HT1080 (cell line): ENCODE measurements at regions not wholly inside any gene's neighbourhood (a gene's known extent, or its start where the extent isn't known, plus 50 kb on each side); places are given as distances from the start of the nearest gene placed in this dataset.

ENCODE experiments used
- DNase-seq: peaks from one replicate; pipeline ENCODE4 v3.0.0-alpha.2; 2015; ENCODE audit warnings: low read depth

DNA sequence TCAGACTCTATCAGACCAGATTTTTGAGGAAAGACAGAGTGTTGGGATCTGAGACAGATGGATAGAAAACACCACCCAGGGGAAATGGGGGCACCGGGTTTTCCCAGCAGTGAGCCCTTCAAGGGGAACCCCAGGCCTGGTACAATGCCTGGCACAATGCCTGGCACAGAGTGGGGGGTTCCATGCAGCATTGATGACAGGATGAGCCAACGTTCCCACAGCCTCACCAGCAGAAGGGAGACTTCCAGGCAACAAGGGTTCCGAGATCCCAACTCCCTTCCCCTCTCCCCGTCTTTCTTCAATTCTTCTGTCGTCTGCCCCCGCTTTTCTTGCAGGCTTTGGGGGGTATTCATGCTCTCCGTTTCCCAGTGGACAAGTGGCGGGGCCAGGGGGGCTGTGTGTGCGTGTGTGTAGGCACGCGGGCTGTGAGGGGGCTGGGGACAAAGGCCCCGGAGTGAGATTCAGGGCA is 132.1 kb upstream of the HAAO start:
- DNase-seq: no peak

DNA sequence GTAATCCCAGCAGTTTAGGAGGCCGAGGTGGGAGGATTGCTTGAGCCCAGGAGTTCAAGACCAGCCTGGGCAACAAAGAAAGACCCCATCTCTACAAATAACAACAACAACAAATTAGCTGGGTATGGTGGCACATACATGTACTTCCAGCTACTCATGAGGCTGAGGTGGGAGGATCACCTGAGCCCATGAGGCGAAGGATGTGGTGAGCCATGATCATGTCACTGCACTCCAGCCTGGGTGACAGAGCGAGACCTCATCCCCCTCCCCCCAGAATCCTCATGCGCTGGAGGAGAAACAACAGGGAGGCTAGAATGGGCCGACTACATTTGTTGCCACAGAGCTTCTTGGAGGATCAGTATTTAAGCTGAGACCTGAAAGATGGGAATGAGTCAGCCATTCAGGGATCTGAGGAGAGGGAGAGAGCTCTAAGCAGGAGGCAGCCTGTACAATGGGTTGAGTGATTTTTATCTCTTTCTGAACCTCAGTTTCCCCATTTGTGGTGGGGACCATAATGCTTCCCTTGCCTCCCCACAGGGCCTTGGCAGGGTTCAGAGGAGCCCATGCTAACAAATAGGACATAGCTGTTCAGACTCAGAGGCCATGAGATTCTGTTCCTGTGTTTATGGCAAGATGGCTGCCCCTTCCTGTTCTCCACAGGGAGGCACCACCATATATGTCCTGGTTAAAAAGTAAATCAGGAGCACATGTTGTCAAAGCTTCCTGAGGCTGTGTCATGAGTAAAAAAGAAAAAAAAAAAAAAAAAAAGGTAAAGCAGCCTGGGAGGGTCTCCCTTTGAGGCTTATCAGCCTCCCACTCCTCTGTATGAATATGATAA is 131.4 kb upstream of the HAAO start:
- DNase-seq: no peak

DNA sequence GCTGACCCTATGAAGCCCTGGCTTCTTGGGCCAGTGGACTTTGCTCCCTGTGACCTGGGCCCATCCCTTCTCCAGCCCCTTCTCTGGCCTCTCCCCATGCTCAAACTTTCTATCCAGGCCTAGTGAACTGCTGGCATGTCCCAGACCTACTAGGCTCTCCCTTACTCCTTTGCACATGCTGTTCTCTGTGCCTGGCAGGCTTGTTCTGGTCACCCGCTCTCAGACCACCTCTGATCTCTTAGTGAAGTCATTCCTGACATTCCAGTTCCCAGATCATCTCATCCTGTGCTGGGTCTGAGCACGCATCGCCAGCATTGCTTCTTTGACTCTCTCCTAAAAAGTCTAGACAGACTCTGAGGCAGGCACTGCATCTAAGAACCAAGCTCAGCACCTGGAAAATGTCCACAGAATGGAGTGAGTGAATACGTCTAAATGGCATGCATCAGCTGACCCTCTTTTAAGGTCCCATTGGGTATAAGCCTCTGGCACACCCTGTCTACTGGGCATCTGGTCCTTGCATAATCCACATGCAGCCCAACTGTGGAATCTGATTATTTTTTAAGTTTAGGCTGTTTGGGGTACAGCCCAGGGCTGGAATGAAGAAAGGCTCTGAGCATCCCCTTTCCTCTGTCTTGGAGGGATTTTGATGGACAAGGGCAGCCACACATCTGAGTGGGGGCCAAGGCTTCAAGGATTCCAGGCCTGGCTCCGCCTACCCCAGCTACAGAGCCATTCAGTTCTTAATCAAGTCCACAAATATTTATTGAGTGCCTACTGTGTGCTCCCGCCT is 130.6 kb upstream of the HAAO start:
- DNase-seq: no peak

DNA sequence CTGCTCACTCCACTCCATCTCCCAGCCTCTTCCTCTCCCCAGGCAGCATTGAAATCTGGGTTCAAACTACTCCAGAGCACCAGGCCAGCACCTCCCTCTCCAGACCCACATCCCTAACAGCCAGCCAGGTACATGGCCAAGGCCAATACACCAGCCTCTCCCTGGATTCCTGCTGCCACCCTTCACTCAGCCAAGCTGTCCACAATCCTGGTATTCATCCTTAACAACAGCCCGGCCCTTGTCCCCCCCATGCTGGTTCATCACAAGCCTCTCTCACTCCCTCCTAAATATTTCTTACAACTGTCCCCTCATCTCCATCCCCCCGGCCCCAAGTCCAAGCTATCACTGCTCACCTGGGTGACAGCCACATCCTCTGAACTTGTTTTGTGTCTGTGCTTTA is 129.9 kb upstream of the HAAO start:
- no peak for DNase-seq

DNA sequence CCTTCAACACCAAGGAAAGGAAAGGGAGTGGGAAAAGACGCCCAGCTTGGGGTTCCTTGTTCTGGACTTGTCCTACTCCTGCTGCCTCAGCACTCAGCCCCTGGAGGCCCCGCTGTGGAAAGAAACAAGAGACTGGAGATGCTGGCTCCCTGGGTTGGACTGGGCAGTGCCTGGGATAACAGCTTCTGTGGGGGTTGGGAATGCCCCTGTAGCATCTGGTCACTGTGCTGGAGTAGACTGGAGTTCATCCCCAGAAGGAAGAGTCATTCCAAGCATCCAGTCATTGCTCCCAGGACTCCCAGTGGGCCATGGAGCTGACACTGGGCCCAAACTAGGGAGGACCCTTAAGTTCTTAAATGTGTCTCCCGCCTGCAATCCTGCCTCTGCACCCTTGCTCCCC is 129.3 kb upstream of the HAAO start:
- DNase-seq: no peak

DNA sequence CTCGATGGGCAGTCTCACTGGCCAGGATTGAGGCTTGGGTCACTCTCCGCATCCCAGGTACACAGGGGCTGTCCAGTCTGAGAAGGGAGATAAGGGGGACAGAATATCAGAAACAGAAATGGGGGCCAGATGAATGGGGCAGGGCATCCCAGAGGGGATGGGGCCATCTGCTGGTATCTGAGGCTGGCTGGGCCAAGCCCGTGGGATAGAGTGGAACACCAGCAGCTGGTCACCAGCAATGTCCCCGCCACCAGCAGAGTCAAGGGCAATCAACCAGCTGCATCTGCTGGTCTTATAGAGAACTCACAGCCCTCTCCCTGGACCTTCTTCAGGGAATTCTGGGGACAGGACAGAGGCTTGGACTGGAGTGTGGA is 128.8 kb upstream of the HAAO start:
- DNase-seq: no peak

DNA sequence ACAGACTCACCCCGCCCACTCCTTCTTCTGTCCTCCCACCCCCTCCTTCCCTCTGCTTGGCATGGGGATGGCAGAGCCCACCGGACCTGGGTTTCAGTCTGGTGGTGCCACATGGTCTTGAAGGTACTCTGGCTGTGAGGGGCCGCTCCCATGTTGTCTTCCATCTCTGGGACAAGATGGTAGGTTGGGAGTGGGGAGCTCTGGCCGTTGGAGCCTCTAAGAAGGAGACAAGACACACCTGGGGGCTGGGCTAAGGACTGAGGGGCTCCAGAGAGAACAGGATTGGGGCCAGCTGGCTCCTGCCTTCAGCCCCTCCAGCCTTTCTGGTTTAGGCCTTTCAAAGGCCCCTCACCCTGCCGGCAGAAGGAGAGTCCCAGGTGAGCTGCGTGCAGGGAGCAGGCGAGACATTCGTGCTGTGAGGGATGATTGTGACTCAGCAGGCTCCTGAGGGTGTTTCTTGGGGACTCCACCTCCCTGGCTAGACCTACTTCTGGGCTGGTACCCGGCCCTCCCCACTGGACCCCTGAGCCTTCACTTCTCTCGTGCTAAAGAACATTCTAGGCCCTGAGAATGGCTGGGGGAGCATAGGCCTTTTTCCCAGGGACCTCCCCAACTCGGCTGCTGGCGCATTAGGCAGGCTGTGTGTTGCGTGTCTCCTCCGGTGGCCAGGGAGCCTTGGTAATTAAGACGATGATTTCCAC is 128.2 kb upstream of the HAAO start:
- DNase-seq: no peak

DNA sequence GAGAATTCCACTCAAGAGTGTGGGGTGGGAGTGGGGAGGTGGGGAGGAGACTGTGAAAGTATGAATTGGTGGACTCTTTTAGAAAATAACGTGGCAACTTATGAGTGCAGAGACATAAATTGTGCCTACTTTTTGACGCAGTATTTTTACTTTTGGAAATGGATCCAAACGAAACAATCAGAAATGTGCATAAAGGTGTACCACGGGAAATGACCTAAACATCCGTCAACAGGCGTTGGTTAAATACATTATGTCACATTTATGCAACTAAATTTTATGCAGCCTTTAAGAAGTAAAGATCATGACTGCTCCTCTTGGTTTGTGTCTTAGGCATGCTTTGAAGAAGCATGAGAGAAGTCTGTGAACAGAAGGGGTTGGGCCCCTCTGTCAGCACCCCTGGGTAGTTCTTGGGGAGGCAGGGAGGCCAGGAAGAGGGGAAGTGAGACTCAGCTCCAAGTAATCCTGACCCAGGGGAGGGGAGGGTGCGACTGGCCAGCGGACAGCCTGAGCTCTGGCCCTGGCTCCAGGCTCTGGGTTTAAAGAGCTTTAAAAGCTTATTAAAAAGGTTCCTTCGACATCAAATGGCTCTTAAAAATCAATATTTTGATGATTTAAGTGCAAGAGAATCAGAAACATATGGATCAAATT is 126.4 kb upstream of the HAAO start:
- DNase-seq: no peak

DNA sequence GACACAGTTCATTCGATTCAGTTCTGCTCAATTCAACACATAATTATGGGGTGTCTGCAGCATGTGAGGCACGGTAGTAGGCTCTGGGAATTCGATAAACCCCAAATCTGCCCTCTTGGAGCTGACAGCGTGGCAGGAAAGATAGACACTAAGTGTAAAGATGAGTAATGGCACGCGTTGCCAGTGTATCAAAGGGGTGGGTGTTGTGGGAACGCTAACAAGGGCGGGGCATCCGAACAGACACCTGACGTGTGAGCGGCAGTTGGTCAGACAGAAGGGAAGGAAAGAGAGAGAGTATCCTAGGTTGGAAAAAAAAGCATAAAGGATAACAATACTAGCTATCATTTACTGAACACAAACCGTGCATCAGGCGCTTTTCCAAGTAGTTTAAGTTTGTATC is 125.7 kb upstream of the HAAO start:
- DNase-seq: no peak

DNA sequence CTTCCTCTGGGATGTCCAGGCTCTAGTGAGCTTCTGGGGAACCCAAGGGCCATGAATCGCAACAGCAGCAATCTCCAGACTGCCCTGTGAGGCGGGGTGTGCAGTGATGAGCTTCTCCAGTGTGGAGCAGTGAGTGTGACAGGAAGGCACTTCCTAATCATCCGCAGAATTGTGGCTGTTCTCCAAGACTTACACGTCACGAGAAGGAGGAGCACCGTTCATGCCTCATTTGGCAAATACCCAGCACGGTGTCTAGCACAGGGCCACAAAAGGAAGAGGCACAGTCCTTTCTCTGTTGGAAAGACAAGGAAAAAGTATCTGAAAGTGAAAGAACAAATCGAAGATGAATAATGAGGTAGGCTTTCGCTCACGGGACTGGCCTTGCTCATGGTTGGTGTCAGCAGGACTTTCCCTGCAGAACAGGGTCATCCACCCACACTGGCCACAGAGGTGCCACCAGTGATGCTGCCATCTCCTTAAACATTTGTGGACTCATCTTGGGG is 125.1 kb upstream of the HAAO start:
- DNase-seq: peak; percentile 75

DNA sequence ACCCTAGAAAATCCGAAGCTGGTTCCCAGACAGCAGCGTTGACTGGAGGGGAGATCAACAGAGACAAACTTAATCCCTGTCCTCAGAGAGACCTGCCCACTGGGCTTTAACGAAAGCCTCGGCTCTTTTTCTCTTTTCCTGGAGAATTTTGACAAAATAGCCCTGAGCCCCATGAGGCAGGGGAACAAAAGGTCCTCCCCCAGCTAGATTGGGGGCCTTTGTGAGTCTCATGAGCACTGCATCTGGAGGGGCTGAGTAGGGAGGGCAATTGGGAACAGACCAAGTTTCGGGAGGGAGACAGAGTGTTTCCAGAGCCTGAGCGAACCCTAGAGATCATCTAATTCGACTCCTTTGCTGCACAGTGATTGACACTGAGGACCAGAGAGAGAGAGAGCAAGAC is 123.9 kb upstream of the HAAO start:
- no peak for DNase-seq

DNA sequence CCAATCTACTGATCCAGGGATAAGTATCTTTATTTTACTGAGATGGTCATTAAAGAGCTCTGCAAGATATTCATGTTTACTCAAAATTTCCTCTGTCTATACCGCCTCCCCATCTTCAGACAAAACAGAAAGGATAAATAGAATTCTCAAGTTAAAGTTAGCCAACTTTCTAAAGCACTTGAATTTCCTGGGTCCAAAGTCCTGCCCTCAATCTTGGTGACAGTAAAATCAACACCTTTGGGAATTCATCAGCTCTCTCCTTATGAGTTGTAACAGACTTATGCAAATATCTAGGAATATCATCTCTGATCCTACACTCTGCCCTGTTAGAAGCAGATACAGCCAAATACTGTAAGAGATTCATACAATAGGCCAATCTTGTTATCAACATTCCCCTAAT is 122.5 kb upstream of the HAAO start:
- DNase-seq: no peak

DNA sequence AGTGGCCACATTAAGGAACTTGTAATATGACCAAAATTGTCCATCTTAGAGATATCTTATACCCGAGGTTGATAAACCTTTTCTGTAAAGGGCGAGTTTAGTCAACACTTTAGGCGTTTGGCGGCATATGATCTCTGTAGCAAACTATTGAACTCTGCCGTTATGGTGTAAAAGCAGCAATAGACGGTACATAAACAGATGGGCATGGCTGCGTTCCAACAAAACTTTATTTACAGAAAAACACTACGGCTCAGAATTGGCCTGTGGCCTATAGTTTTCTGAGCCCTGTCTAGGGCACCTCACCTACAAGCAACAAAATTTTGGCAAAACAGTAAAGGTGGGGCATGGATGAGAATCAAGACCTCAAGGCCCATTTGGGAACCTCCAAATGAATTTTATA is 121.9 kb upstream of the HAAO start:
- DNase-seq: no peak

DNA sequence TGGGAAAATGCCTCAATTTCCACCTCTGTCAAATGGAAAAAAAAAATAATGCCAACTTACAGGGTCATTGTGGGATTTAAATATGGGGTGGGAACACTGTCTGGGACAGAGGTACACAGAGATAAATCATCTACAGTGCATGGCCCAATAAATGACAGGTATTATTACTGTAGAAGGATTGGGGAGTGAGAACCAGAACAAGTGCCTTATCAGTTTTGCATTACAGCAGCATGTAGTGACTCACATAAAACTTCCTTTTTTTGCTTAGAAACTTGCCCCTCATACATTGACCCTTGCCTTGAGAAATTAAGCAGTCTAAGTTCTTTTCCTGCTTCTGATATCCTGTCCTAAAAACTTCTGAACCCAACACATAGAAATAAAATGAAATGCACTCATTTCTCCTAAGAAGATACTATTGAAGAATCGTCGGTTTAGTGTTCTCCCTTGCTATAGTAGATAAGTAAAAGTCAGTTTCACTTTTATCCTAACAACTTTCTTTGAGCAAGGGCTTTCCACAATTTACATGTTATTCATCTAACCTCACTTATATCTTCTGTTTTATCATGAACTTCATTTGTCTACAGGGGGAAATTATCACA is 121.0 kb upstream of the HAAO start:
- DNase-seq: no peak

DNA sequence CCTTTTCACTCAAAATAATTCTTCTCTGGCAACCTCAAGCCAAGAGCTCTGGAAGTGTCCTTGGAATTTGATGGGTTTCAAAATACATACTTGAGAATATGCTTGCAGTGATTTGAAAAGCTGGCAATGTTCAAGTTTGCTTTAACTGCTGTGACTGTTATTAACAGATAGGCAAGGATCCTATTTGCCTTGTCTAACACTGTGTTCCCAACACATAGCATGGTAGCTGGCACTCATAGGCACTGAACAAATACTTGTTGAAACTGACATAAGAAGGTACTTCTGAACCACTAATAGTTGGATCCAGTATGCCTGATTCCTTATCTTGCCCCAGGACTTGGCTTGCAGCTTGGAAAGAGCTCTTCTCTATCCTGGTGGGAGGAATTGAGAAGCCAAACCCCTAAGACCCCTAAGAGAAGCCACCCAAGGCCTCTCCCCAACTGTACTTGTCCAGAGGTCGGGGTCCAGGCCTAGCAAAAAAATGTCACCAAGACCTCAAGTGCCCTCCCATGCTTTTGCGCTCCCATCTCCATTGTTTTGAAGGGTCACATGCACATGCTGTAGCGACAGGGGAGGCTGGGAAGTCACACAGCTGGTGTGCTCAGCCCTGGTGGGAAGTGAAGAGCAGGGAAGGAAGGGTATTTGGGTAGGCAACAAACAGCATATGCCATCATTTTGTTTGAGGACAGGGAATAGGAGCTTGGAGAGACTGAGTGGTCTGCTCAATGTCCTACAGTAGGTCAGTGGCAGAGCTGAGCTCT is 118.4 kb upstream of the HAAO start:
- DNase-seq: no peak

DNA sequence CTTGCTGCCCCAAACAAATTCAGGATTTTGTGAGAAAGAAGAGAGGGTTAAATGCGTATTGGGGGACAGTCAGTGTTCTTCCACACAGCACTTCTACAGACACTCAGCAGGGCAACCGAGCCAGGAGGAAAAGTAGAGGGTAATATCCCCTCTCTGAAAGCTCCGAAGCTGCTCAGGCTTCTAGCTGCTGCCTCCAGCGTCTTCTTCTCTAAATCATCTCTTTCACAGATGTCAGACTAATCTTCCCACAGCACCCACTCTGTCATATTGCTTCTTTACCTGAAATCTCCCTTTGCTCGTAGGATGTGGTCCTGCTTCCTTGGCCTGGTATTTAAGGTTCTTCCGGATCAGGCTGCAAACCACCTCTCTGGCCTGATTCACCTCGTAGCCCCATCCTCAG is 117.6 kb upstream of the HAAO start:
- DNase-seq: no peak

DNA sequence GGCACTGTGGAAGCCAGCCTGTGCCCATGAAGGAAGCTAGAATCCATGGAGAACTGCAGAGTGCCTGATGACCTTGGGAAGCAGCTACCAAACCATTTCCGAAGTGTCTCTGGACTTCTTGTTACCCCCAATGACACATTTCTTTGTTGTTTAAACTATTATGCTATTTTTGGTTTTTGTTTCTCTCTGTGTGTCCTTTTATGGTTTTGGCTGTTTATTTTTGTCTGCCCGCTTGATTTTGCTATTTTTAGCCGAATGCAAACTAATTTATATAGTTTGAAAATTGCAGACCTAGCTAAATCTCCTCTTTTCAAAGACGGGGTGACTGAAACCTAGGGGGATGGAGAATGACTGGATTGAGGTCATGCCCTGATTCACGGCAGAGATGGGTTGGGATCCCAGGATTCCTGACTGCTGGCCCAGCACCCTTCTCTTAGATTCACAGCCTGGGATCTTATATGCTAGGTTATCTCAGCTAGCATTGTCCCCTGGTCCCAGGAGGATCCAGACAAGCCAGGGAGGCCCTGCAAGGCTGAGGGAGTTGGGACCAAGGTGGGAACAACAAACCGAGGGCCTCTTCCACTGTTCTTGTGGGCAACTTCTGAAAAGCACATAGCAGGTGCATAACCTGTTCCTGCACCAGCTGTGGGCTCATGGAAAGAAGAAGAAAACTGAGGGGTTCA is 116.3 kb upstream of the HAAO start:
- no peak for DNase-seq

DNA sequence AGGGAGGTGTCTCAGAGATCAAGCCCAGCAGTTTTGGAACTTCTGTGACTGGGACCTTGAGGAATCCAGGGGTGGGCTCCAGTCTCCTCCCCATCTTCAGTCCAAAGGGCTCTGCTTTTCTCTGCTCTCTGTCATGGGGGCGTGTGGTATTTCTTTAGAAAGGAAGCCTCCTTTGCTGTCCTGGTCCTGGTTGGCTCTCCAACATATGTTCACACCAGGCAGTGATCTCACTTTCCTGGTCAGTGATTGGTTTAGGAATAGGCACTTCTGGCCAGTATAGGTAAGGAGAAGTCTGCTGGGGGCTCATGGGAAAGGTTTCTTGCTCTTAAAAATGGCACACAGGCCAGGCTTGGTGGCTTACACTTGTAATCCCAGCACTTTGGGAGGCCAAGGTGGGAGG is 115.5 kb upstream of the HAAO start:
- no peak for DNase-seq

DNA sequence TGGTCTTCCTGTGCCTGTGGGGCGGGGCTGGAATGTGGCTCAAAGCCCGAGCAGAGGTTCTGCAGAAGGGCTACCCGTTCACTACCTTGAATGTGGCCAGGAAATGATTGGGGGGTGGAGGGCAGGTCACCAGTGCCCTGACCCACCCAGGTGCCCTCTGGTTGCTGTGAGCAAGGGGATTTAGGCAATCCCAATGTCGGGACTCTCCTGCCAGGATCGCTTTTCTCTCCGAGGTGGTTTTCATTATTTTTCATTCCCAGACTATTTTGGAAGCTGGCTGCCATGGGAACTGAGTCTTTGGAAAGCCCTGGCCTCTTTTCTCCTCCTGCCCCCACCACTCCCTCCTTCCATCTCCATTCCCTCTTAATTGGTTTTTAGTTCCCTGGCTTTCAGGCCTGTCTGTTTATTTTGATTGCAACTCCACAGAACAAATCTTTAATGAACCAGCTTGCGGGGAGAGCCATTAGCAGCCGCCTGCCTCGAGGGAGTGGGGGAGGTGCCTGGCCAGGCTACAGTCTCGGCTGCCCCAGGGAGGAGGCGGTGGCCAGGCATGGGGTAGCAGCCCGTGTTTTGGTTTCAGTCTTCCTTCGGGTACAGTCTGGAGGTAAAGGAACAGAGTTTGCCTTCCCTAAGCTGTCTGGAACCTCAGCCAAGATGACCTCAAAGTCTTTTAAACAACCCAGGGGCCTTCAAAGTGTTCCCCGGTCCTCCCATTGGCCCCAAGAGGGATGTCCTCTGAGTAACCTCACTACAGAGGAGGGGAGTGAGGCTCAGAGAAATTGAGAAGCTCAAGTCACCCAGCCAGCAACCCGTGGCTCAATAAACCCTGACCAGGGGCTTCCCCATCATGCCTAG is 114.4 kb upstream of the HAAO start:
- no peak for DNase-seq
